Left renal pelvis (tissue), 4 donors: ENCODE measurements at regions not wholly inside any gene's neighbourhood (a gene's known extent, or its start where the extent isn't known, plus 50 kb on each side); places are given as distances from the start of the nearest gene placed in this dataset.
A peak's percentile ranks its signal among the peaks of the same experiment; 100 is the strongest.

ENCODE experiments used
- DNase-seq, 4 donors: peaks; one replicate each; pipeline ENCODE4 v3.0.0-alpha.2; 2013; ENCODE audit warnings: low read depth in 4 of 4, low spot score in 3 of 4

- peak in 1 of 4 donors; percentile 16 for DNase-seq
Observed at GRCh38 chr13:84923831-84924230, 875.4 kb downstream of the SLITRK6 start.

GRCh38 chr13:84917252-84917878, 881.9 kb downstream of the SLITRK6 start:
- peak in 2 of 4 donors; percentile 12 to 20 for DNase-seq

- DNase-seq: no peak
Observed at GRCh38 chr13:84912720-84913119, 886.5 kb downstream of the SLITRK6 start.

- no peak for DNase-seq
Observed at GRCh38 chr13:84910423-84910822, 888.8 kb downstream of the SLITRK6 start.

GRCh38 chr13:84903391-84903790, 895.8 kb downstream of the SLITRK6 start:
- DNase-seq: no peak

- DNase-seq: no peak
Observed at GRCh38 chr13:84902243-84902642, 897.0 kb downstream of the SLITRK6 start.

- DNase-seq: peak; percentile 29 to 41 (median 31)
Observed at GRCh38 chr13:84896128-84896527, 903.1 kb downstream of the SLITRK6 start.

GRCh38 chr13:84894749-84895148, 904.5 kb downstream of the SLITRK6 start:
- no peak for DNase-seq

GRCh38 chr13:84885868-84886267, 913.4 kb downstream of the SLITRK6 start:
- no peak for DNase-seq

- no peak for DNase-seq
Observed at GRCh38 chr13:84873951-84874350, 925.3 kb downstream of the SLITRK6 start.

GRCh38 chr13:84870190-84870589, 929.0 kb downstream of the SLITRK6 start:
- DNase-seq: no peak

- no peak for DNase-seq
Observed at GRCh38 chr13:84867246-84867645, 932.0 kb downstream of the SLITRK6 start.

- peak in 1 of 4 donors; percentile 29 for DNase-seq
Observed at GRCh38 chr13:84865783-84866221, 933.4 kb downstream of the SLITRK6 start.

GRCh38 chr13:84864341-84864740, 934.9 kb downstream of the SLITRK6 start:
- DNase-seq: no peak

- no peak for DNase-seq
Observed at GRCh38 chr13:84847107-84847506, 952.1 kb downstream of the SLITRK6 start.

- no peak for DNase-seq
Observed at GRCh38 chr13:84845907-84846619, 953.2 kb downstream of the SLITRK6 start.

GRCh38 chr13:84844473-84844872, 954.7 kb downstream of the SLITRK6 start:
- DNase-seq: no peak

GRCh38 chr13:84843368-84843767, 955.9 kb downstream of the SLITRK6 start:
- DNase-seq: no peak

GRCh38 chr13:84834201-84834600, 951.9 kb upstream of the SLITRK1 start:
- no peak for DNase-seq

- no peak for DNase-seq
Observed at GRCh38 chr13:84831666-84832657, 949.7 kb upstream of the SLITRK1 start.

GRCh38 chr13:84823528-84823927, 941.3 kb upstream of the SLITRK1 start:
- no peak for DNase-seq
